Renal cortex interstitium (tissue), 11 donors: ENCODE measurements at regions not wholly inside any gene's neighbourhood (a gene's known extent, or its start where the extent isn't known, plus 50 kb on each side); places are given as distances from the start of the nearest gene placed in this dataset.
A peak's percentile ranks its signal among the peaks of the same experiment; 100 is the strongest.
"Not testable (repeated sequence)": the region's sequence is repeated elsewhere in the genome, so short reads cannot be mapped to it uniquely, and the experiment has no call there.

Experiments
- DNase-seq, 11 donors: peaks; one replicate each; pipeline ENCODE4 v3.0.0-alpha.2; 2013; ENCODE audit warnings: low read depth in 9 of 11, low spot score in 4 of 11; ENCODE audit errors: extremely low read depth in 1 of 11

DNA sequence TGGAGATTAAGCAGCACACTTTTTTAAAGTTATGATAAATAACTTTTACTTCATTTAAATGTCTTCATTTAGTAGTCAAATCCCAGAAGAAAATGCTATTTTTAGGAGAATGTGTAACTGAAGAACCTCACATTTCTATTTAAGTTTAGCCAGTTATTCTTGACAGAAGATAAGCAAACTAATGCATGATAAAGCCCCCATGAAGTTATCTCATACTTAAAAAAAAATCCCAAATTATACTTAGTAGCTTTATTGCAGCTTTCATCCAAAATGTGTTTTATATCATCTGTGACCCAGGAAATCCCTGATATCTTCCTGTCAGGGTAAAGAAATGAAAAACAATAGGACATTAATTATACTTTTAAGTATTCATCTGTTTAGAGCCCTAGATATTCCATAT, 124.8 kb upstream of the SYT6 start:
- DNase-seq, result no peak

GRCh38 chr1:114274621-114275317, 121.1 kb upstream of the SYT6 start:
- DNase-seq, result no peak

- DNase-seq, result no peak
Measured at GRCh38 chr1:114272593-114272992, 118.9 kb upstream of the SYT6 start.

DNA sequence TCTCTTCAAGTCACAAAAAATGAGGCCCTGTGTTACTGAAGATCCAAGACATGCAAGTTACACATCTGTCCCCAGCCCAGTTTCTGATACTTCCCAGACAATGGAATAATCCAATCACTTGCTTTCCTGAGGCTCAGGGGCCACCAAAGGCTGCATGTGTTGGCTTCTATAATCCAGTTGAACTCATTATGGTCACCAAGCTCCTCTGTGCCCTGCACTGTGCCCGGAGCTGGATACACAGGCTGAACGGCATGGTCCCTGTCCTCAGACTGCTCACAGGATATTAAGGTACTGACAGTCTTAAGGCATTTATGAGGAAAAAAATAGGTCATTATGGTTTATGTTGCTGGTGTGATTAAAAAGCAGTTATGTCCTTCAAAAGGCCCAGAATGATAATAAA, 117.0 kb upstream of the SYT6 start:
- no peak for DNase-seq

DNA sequence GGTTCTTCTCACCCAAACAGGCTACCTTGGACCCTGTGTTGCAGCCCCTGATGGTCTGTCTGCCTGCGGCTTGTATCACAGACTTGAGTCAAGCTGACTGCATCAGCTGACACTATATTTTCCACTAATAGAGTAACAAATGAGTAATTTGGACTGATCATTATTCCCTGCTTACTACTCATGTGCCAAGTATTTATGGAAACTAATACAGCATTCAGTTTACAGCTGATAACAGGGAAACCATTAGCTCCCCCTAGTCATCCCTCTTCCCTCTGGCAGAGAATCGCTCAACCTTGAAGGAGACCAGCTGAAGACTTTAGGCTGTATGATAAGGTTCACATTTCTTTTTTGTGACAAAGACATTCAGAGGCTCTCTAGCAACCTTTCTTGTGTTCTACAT, 116.6 kb upstream of the SYT6 start:
- DNase-seq, result peak in 1 of 11 donors; percentile 36

GRCh38 chr1:114269539-114269938, 115.9 kb upstream of the SYT6 start:
- DNase-seq, result no peak

GRCh38 chr1:114263343-114263742, 109.7 kb upstream of the SYT6 start:
- DNase-seq, result no peak

DNA sequence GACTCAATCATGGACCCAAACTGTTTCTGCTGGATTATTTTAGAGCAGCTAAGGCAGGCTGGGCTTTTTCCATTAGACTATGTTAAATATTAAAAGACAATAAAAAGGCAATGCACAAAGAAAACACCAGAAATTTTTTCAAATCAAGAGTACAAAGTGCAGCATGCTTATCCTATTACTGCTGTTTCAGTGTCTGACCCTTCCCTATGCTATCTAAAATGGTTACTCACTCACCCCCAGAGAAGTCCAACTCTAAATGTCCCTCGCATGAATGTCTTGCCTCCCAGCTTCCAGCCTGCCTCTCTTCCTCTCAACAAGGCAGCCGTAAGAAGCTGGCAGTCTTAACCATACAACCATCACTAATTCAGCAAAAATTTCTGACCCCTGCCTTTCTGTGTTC, 108.7 kb upstream of the SYT6 start:
- no peak for DNase-seq

DNA sequence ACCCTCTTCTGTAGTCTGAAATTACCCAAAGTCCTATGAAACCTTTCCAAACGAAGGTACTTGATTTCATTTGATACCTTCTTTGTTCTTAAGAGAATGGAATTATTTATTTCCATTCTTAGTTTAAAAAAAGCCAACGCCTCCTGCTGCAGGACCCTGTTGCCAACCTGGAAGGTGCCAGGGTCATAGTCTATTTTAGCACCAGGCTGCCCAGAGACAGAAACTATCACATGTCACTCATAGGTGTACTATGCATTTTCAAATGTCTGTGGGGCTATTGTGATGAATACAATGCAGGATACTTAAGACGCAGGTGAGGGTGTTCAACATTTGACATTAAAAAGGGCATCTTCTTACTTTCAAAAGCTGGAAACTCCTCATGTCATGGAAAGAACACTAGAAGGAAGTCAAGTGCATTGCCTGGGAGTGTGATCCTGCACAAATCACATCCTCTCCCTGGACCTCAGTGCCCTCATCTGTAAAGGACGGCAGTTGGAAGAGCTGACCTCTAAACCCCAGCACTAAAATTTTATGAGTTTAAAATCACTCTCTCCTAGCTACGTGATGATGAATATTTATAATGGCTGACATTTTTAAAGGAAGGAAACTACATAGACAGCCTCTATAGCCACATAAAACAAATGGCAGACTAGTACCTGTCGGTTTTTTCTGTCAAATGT, 107.3 kb upstream of the SYT6 start:
- no peak for DNase-seq

GRCh38 chr1:114259511-114260160, 106.0 kb upstream of the SYT6 start:
- DNase-seq, result no peak

DNA sequence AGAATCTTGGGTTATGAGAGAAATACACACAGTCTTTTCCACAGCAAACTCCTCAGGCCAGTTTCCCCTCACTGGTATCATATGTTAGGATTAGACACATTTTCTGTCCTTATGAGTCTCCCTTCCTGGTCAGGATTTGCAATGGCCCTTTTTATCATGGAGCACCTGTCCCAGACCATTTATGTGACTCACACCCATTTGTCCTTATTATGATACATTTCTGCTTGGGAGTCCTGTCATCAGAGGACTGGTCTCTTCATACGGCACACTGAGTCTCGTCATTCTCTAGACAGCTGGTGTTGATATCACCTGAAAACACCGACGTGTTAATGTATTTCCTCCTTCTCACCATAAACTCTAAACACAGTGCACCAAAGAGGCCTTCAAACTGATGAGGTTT, 105.0 kb upstream of the SYT6 start:
- no peak for DNase-seq

DNA sequence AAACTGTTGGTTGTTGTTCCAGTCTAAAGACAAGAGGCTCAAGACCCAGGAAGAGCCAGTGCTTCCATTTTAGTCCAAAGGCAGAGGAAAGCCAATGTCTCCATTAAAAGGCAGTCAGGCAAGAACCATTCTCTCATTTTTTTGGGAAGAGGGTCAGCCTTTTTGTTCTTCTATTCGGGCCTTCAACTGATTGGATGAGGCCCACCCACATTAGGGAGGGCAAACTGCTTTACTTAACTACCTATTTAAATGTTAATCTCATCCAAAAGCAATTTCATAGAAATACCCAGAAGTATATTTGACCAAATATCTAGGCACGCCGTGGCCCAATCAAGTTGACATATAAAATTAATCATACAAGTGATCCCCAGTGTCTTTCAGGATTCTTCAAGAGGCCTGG, 104.4 kb upstream of the SYT6 start:
- no peak for DNase-seq

GRCh38 chr1:114257554-114257953, 103.9 kb upstream of the SYT6 start:
- DNase-seq, result no peak

- no peak for DNase-seq
Measured at GRCh38 chr1:114253900-114254299, 100.2 kb upstream of the SYT6 start.

DNA sequence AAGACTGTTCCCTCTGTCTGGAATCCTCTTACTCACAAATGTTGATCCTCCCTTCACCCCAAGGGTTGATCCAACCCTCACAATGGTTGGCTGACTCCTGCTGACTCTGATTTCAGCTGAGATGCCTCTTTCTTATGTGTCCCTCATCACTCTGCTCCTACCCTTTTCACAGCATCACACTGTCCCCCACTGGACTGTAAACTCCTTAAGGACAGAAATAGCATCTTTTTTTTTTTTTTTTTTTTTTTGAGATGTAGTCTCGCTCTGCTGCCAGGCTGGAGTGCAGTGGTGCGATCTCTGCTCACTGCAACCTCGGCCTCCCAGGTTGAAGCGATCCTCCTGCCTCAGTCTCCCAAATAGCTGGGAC, 97.9 kb upstream of the SYT6 start:
- DNase-seq, result no peak

DNA sequence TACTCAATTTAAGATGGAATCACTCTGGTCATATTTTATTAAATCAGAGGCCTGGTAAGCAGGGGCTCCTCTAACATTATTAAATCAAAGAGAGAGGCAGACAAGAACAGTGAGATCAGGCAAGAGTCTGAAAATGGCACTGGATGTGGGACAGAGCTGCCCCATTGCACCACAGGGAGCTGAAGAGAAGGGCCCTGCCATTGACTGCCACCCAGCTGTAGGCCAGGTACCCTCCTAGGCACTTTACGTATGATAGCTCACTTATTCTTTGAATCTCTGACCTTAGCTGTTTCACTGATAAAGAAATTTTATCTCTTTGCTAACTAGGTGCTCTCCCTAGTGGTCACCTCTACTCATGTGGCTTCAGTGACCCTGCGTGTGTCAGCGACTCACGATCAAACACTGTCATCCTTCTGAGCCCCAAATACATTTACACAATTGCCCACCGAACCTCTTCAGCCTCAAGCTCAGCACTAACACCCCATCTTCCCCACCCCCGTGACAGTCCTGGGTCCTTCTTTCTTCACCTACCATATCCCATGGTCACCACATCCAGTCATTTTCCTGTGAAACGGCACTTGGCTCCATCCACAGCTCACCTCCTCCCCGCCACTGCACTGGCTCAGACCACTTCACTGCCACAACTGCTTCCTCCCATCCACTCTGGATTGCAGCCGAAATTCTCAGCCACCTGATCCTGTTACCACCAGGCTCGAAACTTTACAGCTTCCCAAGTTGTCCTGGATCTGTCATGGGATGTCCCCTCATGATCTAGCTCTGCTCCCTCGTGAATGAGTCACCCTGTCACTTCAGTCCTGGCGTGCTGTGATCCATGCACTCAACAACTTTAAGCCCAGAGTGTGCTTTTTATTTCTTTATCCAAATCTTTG, 97.3 kb upstream of the SYT6 start:
- DNase-seq, result no peak

DNA sequence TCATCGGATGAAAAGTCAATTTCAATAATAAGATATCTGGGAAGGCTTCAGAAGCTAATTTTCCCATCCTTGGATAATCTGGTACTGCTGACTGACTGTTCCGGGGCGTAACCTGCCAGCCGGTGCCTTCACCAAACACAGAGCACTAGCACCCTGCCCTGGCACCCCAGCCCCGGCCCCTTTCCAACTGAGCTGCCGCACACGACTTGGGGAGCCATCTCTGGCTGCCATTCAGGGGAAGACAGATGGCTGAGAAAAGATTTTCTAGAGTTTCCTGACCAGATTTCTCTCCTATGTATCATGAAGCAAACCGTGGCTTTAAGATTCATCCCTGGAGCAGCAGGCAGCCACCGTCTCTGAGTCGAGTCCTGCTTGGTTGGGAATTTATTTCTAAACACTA, 96.0 kb upstream of the SYT6 start:
- no peak for DNase-seq

- no peak for DNase-seq
Measured at GRCh38 chr1:114248162-114248561, 94.5 kb upstream of the SYT6 start.

- not testable (repeated sequence) for DNase-seq
Measured at GRCh38 chr1:114242531-114243210, 89.0 kb upstream of the SYT6 start.
